IMR-90 (cell line): ENCODE measurements at regions not wholly inside any gene's neighbourhood (a gene's known extent, or its start where the extent isn't known, plus 50 kb on each side); places are given as distances from the start of the nearest gene placed in this dataset.

ENCODE experiments used
- ATAC-seq: fragments of 200-7000 bp; cut with Tn5 transposase; 2 replicates; pipeline ENCODE4 v1.9.1; 2020; ENCODE audit warnings: low read depth, mild to moderate bottlenecking, moderate library complexity
- BruUV-seq: library from RNA; stranded (reverse); fragments of 400-500 nt; replicated peaks from 2 replicates; lab custom pipeline; 2021; lab: Mats Ljungman, UMichigan
- CTCF ChIA-PET: fragments of 300-600 bp; formaldehyde crosslinking; extraction: SDS; loops from one replicate; lab custom pipeline; 2021; ENCODE audit warnings: antibody characterized with exemption; lab: Yijun Ruan, JAX
- POLR2A ChIA-PET: fragments of 300-600 bp; sonication (Branson Sonifier 250); formaldehyde crosslinking; loops from one replicate; lab custom pipeline; 2022; ENCODE audit warnings: antibody characterized with exemption; ENCODE audit not compliant: unreplicated experiment; lab: Charles Lee
- DNase-seq: peaks from one replicate; pipeline ENCODE4 v3.0.0; 2013
- H2AFZ ChIP-seq: replicated peaks from 2 replicates; pipeline ENCODE3; 2013; ENCODE audit warnings: low read length, mild to moderate bottlenecking; ENCODE audit not compliant: poor library complexity
- H2AK5ac ChIP-seq: 2 replicates; pipeline ENCODE4 v1.6.1; 2013; ENCODE audit warnings: low read depth, low read length, inconsistent platforms
- H2AK9ac ChIP-seq: replicated peaks from 2 replicates; pipeline ENCODE3; 2013; ENCODE audit warnings: mild to moderate bottlenecking, low read depth, low read length, moderate library complexity; ENCODE audit not compliant: poor library complexity
- H2BK120ac ChIP-seq: 2 replicates; pipeline ENCODE4 v1.6.1; 2013; ENCODE audit warnings: low read depth, low read length, inconsistent platforms
- H2BK15ac ChIP-seq: 3 replicates; pipeline ENCODE4 v1.6.1; 2013; ENCODE audit warnings: low read depth, low read length, inconsistent platforms
- H2BK20ac ChIP-seq: 2 replicates; pipeline ENCODE4 v1.6.1; 2013; ENCODE audit warnings: low read depth, mild to moderate bottlenecking, inconsistent platforms, low read length, moderate library complexity
- H2BK5ac ChIP-seq: 2 replicates; pipeline ENCODE4 v1.6.1; 2013; ENCODE audit warnings: mild to moderate bottlenecking, low read depth, low read length, inconsistent platforms; ENCODE audit not compliant: poor library complexity, severe bottlenecking
- H3K14ac ChIP-seq: replicated peaks from 2 replicates; pipeline ENCODE4 v1.6.1; 2013; ENCODE audit warnings: low read depth, low read length, inconsistent platforms
- H3K18ac ChIP-seq: 2 replicates; pipeline ENCODE4 v1.6.1; 2013; ENCODE audit warnings: low read depth, low read length, control low read depth
- H3K23ac ChIP-seq: 2 replicates; pipeline ENCODE4 v1.6.1; 2013; ENCODE audit warnings: low read depth, low read length, inconsistent platforms
- H3K27ac ChIP-seq: 2 replicates; pipeline ENCODE4 v1.5.1; 2013; ENCODE audit warnings: mild to moderate bottlenecking, control low read depth, low read length; ENCODE audit not compliant: insufficient read depth
- H3K27me3 ChIP-seq: 2 replicates; pipeline ENCODE4 v1.6.1; 2013; ENCODE audit warnings: low read length; ENCODE audit not compliant: control insufficient read depth, insufficient read depth
- H3K36me3 ChIP-seq: 2 replicates; pipeline ENCODE4 v1.6.1; 2013; ENCODE audit warnings: low read length, mixed read lengths; ENCODE audit not compliant: control insufficient read depth, insufficient read depth
- H3K4ac ChIP-seq: 2 replicates; pipeline ENCODE4 v1.6.1; 2013; ENCODE audit warnings: low read depth, low read length, inconsistent platforms
- H3K4me1 ChIP-seq: 2 replicates; pipeline ENCODE4 v1.6.1; 2013; ENCODE audit warnings: low read length, mixed read lengths; ENCODE audit not compliant: control insufficient read depth, insufficient read depth
- H3K4me2 ChIP-seq: 2 replicates; pipeline ENCODE4 v1.6.1; 2013; ENCODE audit warnings: low read depth, mild to moderate bottlenecking, control low read depth, low read length, moderate library complexity
- H3K4me3 ChIP-seq: 2 replicates; pipeline ENCODE4 v1.5.1; 2013; ENCODE audit warnings: low read depth, mild to moderate bottlenecking, control low read depth, low read length, moderate library complexity; ENCODE audit not compliant: insufficient read depth
- H3K56ac ChIP-seq: 2 replicates; pipeline ENCODE4 v1.6.1; 2013; ENCODE audit warnings: low read length, inconsistent platforms; ENCODE audit not compliant: insufficient read depth; ENCODE audit errors: extremely low read depth
- H3K79me1 ChIP-seq, 2 experiments: 2 replicates each; pipeline ENCODE4 v1.6.1; 2013; ENCODE audit warnings: low read length in 2 of 2, inconsistent platforms in 1 of 2, low read depth in 1 of 2
- H3K9ac ChIP-seq: 2 replicates; pipeline ENCODE4 v1.6.1; 2013; ENCODE audit warnings: low read depth, low read length, control low read depth
- H3K9me1 ChIP-seq: 2 replicates; pipeline ENCODE4 v1.6.1; 2013; ENCODE audit warnings: low read length, inconsistent platforms; ENCODE audit not compliant: insufficient read depth
- H3K9me3 ChIP-seq: 2 replicates; pipeline ENCODE4 v1.6.1; 2013; ENCODE audit warnings: low read length; ENCODE audit not compliant: control insufficient read depth, insufficient read depth
- H4K20me1 ChIP-seq: 2 replicates; pipeline ENCODE4 v1.6.1; 2013; ENCODE audit warnings: low read length, inconsistent platforms; ENCODE audit not compliant: insufficient read depth
- H4K5ac ChIP-seq: 2 replicates; pipeline ENCODE4 v1.6.1; 2013; ENCODE audit warnings: mild to moderate bottlenecking, low read depth, low read length, control low read depth
- H4K8ac ChIP-seq, 2 experiments: 2 replicates each; pipeline ENCODE4 v1.6.1; 2013; ENCODE audit warnings: low read depth in 2 of 2, low read length in 2 of 2, control low read depth in 1 of 2, inconsistent platforms in 1 of 2
- H4K91ac ChIP-seq: 2 replicates; pipeline ENCODE4 v1.6.1; 2013; ENCODE audit warnings: low read depth, low read length, inconsistent platforms; ENCODE audit not compliant: insufficient read depth
- CEBPB ChIP-seq: IDR thresholded peaks from 2 replicates; pipeline ENCODE4 v1.6.1; 2012; ENCODE audit warnings: low read depth, low read length, improper control_type of control experiment
- MXI1 ChIP-seq: IDR thresholded peaks from 2 replicates; pipeline ENCODE4 v1.6.1; 2012; ENCODE audit warnings: low read depth, mild to moderate bottlenecking, low read length, moderate library complexity, borderline replicate concordance
- POLR2A ChIP-seq: IDR thresholded peaks from 2 replicates; pipeline ENCODE4 v1.6.1; 2012; ENCODE audit warnings: mild to moderate bottlenecking, low read depth, low read length
- RAD21 ChIP-seq: IDR thresholded peaks from 2 replicates; pipeline ENCODE4 v1.6.1; 2012; ENCODE audit warnings: low read length, improper control_type of control experiment
- RFX5 ChIP-seq: IDR thresholded peaks from 2 replicates; pipeline ENCODE4 v1.8.0; 2012; ENCODE audit warnings: low read depth, mild to moderate bottlenecking, low read length, moderate library complexity
- USF2 ChIP-seq: fragments of 150-350 bp; IDR thresholded peaks from 2 replicates; pipeline ENCODE4 v1.6.1; 2017; ENCODE audit warnings: mild to moderate bottlenecking, antibody characterized with exemption, low read length, low read depth
- WGBS, 2 experiments: methylation state at CpG; one replicate each; pipeline versions ENCODE4 v1.1.5 to v1.1.7; 2013; ENCODE audit warnings: missing lambda C conversion rate in 2 of 2; ENCODE audit not compliant: insufficient read length in 1 of 2; ENCODE audit errors: extremely low coverage in 2 of 2; 5-methylcytosine and 5-hydroxymethylcytosine counted together
- dilution Hi-C: fragments of 300-500 bp; cut with HindIII; formaldehyde crosslinking; loops from one replicate; pipeline ENCODE4 v1.14.3; 2018; ENCODE audit warnings: low sequenced_read_pairs; ENCODE audit not compliant: unreplicated experiment
- in situ Hi-C: fragments of 300-500 bp; cut with MboI; formaldehyde crosslinking; loops from 3 replicates; pipeline ENCODE4 v1.14.3; 2019; ENCODE audit warnings: low sequenced_read_pairs, inconsistent platforms, mixed read lengths
- intact Hi-C: fragments of 100-400 bp; cut with micrococcal nuclease; formaldehyde crosslinking; loops from 2 replicates; pipeline ENCODE4 v1.10.0; 2022

- Histone ChIP-seq H3K9ac (no peak overlapping the region), H3K18ac (no peak overlapping the region), H4K5ac (no peak overlapping the region), H3K56ac (no peak overlapping the region), H4K8ac (no peak overlapping the region), H2BK120ac (no peak overlapping the region), H3K79me1 (no peaks in the 10 kb centered on the region), H2BK20ac (no peak overlapping the region), H3K23ac (no peak overlapping the region), H4K91ac (no peak overlapping the region), H2AK9ac (no peak overlapping the region), H4K20me1 (no peaks in the 10 kb centered on the region), H3K27me3 (no peaks in the 10 kb centered on the region), H2AFZ (no peak overlapping the region), H2BK5ac (no peak overlapping the region), H3K14ac (no peak overlapping the region), H3K4me3 (no peak overlapping the region), H2AK5ac (no peak overlapping the region), H3K4me1 (peaks cover 7% of the 10 kb centered on the region), H3K4ac (no peak overlapping the region), H3K4me2 (no peak overlapping the region), H3K9me3 (no peaks in the 10 kb centered on the region), H2BK15ac (no peak overlapping the region), H3K27ac (no peak overlapping the region), H3K9me1 (peaks cover 3% of the 10 kb centered on the region; the same call in 1 of the 2 replicates), H3K36me3 (no peaks in the 10 kb centered on the region)
- in situ Hi-C loops: no loop called here
- no CpG with 5 or more reads among the region's 1 CpG for WGBS, 2 experiments
- CTCF ChIA-PET: interaction anchor here (1.0 kb wide), 1 partner anchor 376 kb away, joined by 3 read pairs; no protein-coding TSS in a partner anchor
- intact Hi-C loops: no loop called here
- BruUV-seq: no TSS peak
- no peak for DNase-seq
- POLR2A ChIA-PET: no interaction called here
- ATAC-seq: no peak
- TF ChIP-seq RAD21 (no peak), MXI1 (no peak), CEBPB (no peak), USF2 (no peak), POLR2A (no peak), RFX5 (no peak)
- dilution Hi-C loops: no loop called here
Observed at GRCh38 chr3:99548674-99549073, 89.7 kb upstream of the COL8A1 start.
